Hepatocyte (in vitro differentiated cells): ENCODE measurements at regions not wholly inside any gene's neighbourhood (a gene's known extent, or its start where the extent isn't known, plus 50 kb on each side); places are given as distances from the start of the nearest gene placed in this dataset.

Experiments used
- CTCF ChIP-seq: fragments of 200-600 bp; sonication (generic); IDR thresholded peaks from 2 replicates; pipeline ENCODE4 v1.5.1; 2016; ENCODE audit warnings: antibody characterized with exemption, mild to moderate bottlenecking; ENCODE audit not compliant: poor library complexity
- EZH2phosphoT487 ChIP-seq: fragments of 200-600 bp; sonication (generic); IDR thresholded peaks from one replicate; pipeline ENCODE4 v1.6.1; 2018; ENCODE audit warnings: antibody characterized with exemption, mild to moderate bottlenecking, low read depth, moderate library complexity; ENCODE audit not compliant: unreplicated experiment, severe bottlenecking

DNA sequence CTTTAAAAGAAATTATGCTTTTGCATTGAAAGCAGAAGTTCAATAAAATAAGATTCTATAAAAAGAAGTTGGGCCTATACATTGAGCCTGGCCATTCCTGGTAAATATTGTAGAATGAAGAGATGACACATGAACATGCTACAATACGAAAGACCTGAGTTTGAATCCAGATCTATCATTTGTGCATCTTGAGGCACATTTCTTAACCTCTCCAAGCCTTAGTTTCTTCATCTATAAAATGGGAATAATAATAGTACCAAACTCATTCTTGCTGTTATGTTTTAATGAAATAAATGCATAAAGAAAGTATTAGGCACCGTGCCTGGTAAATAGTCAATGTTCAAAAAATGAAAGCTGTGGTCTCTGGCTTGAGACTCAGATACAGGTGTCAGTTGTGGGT lies 76.9 kb upstream of the PHACTR2 start:
- no peak for TF ChIP-seq CTCF
- no peak for TF ChIP-seq EZH2phosphoT487
